Testis (tissue), 2 donors: ENCODE measurements at regions not wholly inside any gene's neighbourhood (a gene's known extent, or its start where the extent isn't known, plus 50 kb on each side); places are given as distances from the start of the nearest gene placed in this dataset.

Source experiments
- DNase-seq: peaks from one replicate; pipeline ENCODE4 v3.0.0-alpha.2; 2019
- H3K27ac ChIP-seq, 2 donors: fragments of 200-600 bp; sonication (generic); one replicate each; pipeline ENCODE4 v1.5.1; 2019
- H3K27me3 ChIP-seq: fragments of 200-600 bp; sonication (generic); one replicate; pipeline ENCODE4 v1.5.1; 2019
- H3K36me3 ChIP-seq: fragments of 200-600 bp; sonication (generic); one replicate; pipeline ENCODE4 v1.5.1; 2017; ENCODE audit warnings: low read depth; ENCODE audit errors: missing control alignments
- H3K4me1 ChIP-seq: fragments of 200-600 bp; sonication (generic); one replicate; pipeline ENCODE4 v1.5.1; 2019
- H3K4me3 ChIP-seq, 2 donors: fragments of 200-600 bp; sonication (generic); one replicate each; pipeline ENCODE4 v1.5.1; 2017 to 2019
- H3K9me3 ChIP-seq: fragments of 200-600 bp; sonication (generic); one replicate; pipeline ENCODE4 v1.5.1; 2017
- CTCF ChIP-seq, 3 experiments: fragments of 450-650 bp in 2 of 3; fragments of 200-600 bp in 1 of 3; sonication (generic) in 1 of 3; IDR thresholded peaks; one replicate each; pipeline ENCODE4 v1.5.1; 2016 to 2019; ENCODE audit warnings: antibody characterized with exemption in 3 of 3, mild to moderate bottlenecking in 2 of 3, moderate library complexity in 1 of 3
- POLR2A ChIP-seq: fragments of 450-650 bp; IDR thresholded peaks from one replicate; pipeline ENCODE4 v1.6.1; 2017; ENCODE audit warnings: antibody characterized with exemption, mild to moderate bottlenecking, moderate library complexity
- WGBS, 2 donors: methylation state at CpG; one replicate each; pipeline ENCODE4 v1.1.5; 2018; 5-methylcytosine and 5-hydroxymethylcytosine counted together
- intact Hi-C: fragments of 100-400 bp; cut with DNase I; formaldehyde crosslinking; loops from one replicate; pipeline ENCODE4 v1.15.1; 2023; ENCODE audit warnings: low total_unique reads

DNA sequence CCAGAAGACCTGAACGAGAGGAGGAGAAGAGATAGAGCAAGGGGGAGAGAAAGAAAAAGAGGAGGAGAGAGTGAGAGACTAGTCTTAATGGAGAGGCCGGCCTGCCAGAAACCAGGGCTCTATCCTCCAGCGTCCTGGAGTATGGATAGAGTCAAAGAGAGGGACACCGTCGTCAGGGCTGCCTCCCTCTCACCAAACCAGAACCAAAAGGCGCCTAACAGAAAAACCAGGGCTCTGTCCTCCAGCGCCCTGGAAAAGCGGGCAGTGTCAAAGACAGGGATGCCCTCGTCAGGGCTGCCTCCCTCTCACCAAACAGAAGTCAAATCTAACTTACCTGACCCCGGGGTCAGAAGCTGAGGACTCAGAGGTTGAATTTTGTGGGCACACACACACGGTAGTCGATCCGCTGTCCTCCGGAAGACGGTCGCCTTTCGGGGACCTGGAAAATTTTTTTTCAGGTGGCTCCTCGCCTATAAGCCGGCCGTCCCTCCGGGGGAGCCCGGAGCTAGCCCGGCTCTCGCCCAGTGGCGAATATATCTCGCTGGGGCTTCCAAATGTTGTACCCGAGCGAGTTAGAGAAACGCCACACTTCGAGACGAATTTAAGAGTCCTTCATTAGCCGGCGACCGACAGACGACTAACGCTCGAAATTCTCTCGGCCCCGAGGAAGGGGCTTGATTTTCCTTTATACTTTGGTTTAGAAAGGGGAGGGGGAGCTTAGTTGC is 148.2 kb downstream of the TRIM27 start:
- no peaks in the 10 kb centered on the region for H3K4me1 ChIP-seq
- intact Hi-C loops, result no loop called here
- peaks cover 3% of the 10 kb centered on the region for H3K27me3 ChIP-seq
- H3K36me3 ChIP-seq, result no peaks in the 10 kb centered on the region
- TF ChIP-seq POLR2A (no peak), CTCF (IDR thresholded peaks at IDR 0.05) (no peak)
- H3K4me3 ChIP-seq, result no peak overlapping the region
- H3K27ac ChIP-seq, result no peak overlapping the region
- H3K9me3 ChIP-seq, result no peaks in the 10 kb centered on the region
- WGBS, 2 donors, result 1 to 2% methylated on average over 38 to 39 of the region's 39 CpGs
- DNase-seq, result no peak

GRCh38 chr6:28776269-28777146 is 147.3 kb downstream of the TRIM27 start:
- H3K4me3 ChIP-seq, result no peak overlapping the region
- intact Hi-C loops, result no loop called here
- TF ChIP-seq POLR2A (no peak), CTCF (IDR thresholded peaks at IDR 0.05) (no peak)
- no peaks in the 10 kb centered on the region for H3K36me3 ChIP-seq
- H3K9me3 ChIP-seq, result no peaks in the 10 kb centered on the region
- H3K27ac ChIP-seq, result no peak overlapping the region
- no peaks in the 10 kb centered on the region for H3K4me1 ChIP-seq
- 2 to 4% methylated on average over 17 of the region's 17 CpGs for WGBS, 2 donors
- DNase-seq, result no peak
- H3K27me3 ChIP-seq, result peaks cover 3% of the 10 kb centered on the region

DNA sequence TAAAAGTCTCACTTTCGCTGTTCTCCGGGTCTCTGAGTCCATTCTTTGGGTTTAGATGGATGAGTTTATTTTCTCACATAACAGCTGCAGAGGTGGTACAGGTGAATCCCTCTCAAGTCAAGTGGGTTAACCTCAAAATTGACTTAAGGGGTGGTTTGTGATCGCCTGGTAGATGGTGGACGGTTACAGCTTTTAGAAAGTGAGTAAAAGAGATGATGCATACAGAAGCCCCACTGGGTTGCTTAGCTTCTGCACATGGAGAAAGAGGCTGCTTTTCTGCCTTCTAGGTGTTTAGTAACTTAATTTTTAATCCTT is 146.7 kb downstream of the TRIM27 start:
- intact Hi-C loops, result no loop called here
- DNase-seq, result no peak
- Histone ChIP-seq H3K4me1 (no peaks in the 10 kb centered on the region), H3K36me3 (no peaks in the 10 kb centered on the region), H3K4me3 (no peak overlapping the region), H3K9me3 (no peaks in the 10 kb centered on the region), H3K27me3 (peaks cover 3% of the 10 kb centered on the region), H3K27ac (no peak overlapping the region)
- TF ChIP-seq POLR2A (no peak), CTCF (IDR thresholded peaks at IDR 0.05) (no peak)
- 5 to 14% methylated on average over 4 of the region's 4 CpGs for WGBS, 2 donors

DNA sequence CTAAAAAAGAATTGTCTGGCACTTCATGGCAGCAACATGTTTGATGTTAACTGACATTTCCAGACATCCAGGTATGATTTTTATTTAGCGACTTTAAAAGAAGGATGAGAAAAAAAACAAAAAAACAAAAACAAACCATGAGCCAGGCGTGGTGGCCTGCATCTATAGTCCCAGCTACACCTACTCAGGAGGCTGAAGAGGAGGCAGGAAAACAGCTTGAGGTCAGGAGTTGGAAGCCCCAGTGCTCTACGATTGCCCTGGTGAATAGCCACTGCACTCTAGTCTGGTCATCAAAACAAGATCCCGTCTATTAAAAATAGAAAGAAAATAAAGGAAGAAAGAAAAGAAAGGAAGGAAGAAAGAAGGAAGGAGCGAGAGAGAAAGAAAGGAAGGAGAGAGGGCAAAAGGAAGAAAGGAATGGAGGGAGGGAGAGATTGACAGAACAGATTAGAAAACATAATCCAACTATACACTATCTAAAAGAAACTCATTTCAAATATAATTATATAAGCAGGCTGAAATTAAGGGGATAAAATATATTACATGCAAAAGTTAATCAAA is 141.6 kb downstream of the TRIM27 start:
- Histone ChIP-seq H3K36me3 (no peaks in the 10 kb centered on the region), H3K4me3 (no peak overlapping the region), H3K9me3 (no peaks in the 10 kb centered on the region), H3K4me1 (no peaks in the 10 kb centered on the region), H3K27me3 (no peaks in the 10 kb centered on the region), H3K27ac (no peak overlapping the region)
- intact Hi-C loops, result no loop called here
- TF ChIP-seq POLR2A, result no peak
- no peak for TF ChIP-seq CTCF (IDR thresholded peaks at IDR 0.05)
- 15 to 24% methylated on average over 5 of the region's 5 CpGs for WGBS, 2 donors
- no peak for DNase-seq
